Spleen (tissue), 11 donors: ENCODE measurements at regions not wholly inside any gene's neighbourhood (a gene's known extent, or its start where the extent isn't known, plus 50 kb on each side); places are given as distances from the start of the nearest gene placed in this dataset.

ENCODE experiments used
- DNase-seq: peaks from one replicate; pipeline ENCODE4 v3.0.0-alpha.2; 2020
- H3K27ac ChIP-seq, 8 donors: fragments of 200-600 bp; sonication (generic) in 7 of 8; 1 replicate in 4 of 8; 2 replicates in 4 of 8; pipeline versions ENCODE4 v1.5.0 to v1.8.0; 2016 to 2021; ENCODE audit warnings: inconsistent platforms in 4 of 8, mild to moderate bottlenecking in 4 of 8, moderate library complexity in 1 of 8
- H3K27me3 ChIP-seq, 7 donors: fragments of 200-600 bp; sonication (generic) in 6 of 7; replicated peaks in 1 of 7; 1 replicate in 4 of 7; 2 replicates in 3 of 7; pipeline versions ENCODE4 v1.5.0 to v1.8.0; 2016 to 2021; ENCODE audit warnings: inconsistent platforms in 3 of 7, mild to moderate bottlenecking in 1 of 7
- H3K36me3 ChIP-seq, 6 donors: fragments of 200-600 bp; sonication (generic) in 5 of 6; 1 replicate in 4 of 6; 2 replicates in 2 of 6; pipeline versions ENCODE4 v1.5.0 to v1.8.0; 2016 to 2021; ENCODE audit warnings: inconsistent platforms in 2 of 6
- H3K4me1 ChIP-seq, 6 donors: fragments of 200-600 bp; sonication (generic) in 5 of 6; 1 replicate in 3 of 6; 2 replicates in 3 of 6; pipeline versions ENCODE4 v1.5.0 to v1.8.0; 2016 to 2021; ENCODE audit warnings: inconsistent platforms in 3 of 6
- H3K4me3 ChIP-seq, 8 donors: fragments of 200-600 bp; sonication (generic) in 7 of 8; 1 replicate in 4 of 8; 2 replicates in 4 of 8; pipeline versions ENCODE4 v1.5.0 to v1.8.0; 2016 to 2021; ENCODE audit warnings: inconsistent platforms in 4 of 8, mild to moderate bottlenecking in 4 of 8, moderate library complexity in 2 of 8
- H3K9me3 ChIP-seq, 8 donors: fragments of 200-600 bp; sonication (generic) in 7 of 8; 1 replicate in 4 of 8; 2 replicates in 4 of 8; pipeline versions ENCODE4 v1.5.0 to v1.8.0; 2016 to 2021; ENCODE audit warnings: inconsistent platforms in 4 of 8
- POLR2A ChIP-seq, 3 donors: fragments of 450-650 bp; IDR thresholded peaks; one replicate each; pipeline ENCODE4 v1.5.1; 2017; ENCODE audit warnings: antibody characterized with exemption in 3 of 3, mild to moderate bottlenecking in 1 of 3
- POLR2AphosphoS5 ChIP-seq, 3 donors: sonication (generic); formaldehyde crosslinking; IDR thresholded peaks; one replicate each; pipeline ENCODE4 v1.5.1; 2017; ENCODE audit warnings: antibody characterized with exemption in 3 of 3
- WGBS, 5 donors: extraction: QIAGEN DNeasy Blood & Tissue Kit in 3 of 5; methylation state at CpG; one replicate each; pipeline versions ENCODE4 v1.1.5 to v1.1.7; 2013 to 2018; 5-methylcytosine and 5-hydroxymethylcytosine counted together
- intact Hi-C: fragments of 100-400 bp; cut with DNase I; formaldehyde crosslinking; loops from one replicate; pipeline ENCODE4 v1.15.0; 2023; ENCODE audit warnings: low total_unique reads
- TF ChIP-seq, protein P1 (sequence below), 11 experiments: fragments of 200-600 bp in 7 of 11; fragments of 450-650 bp in 4 of 11; sonication (generic) in 4 of 11; IDR thresholded peaks in 8 of 11; conservative IDR thresholded peaks in 3 of 11; 1 replicate in 7 of 11; 2 replicates in 4 of 11; pipeline versions ENCODE4 v1.4.0 to v1.8.0; 2016 to 2021; ENCODE audit warnings: antibody characterized with exemption in 11 of 11, inconsistent platforms in 4 of 11, mild to moderate bottlenecking in 1 of 11
- donor health status: healthy with polysubstance abuse.
- donor health status: DM: no; HTN: no; CAD: no; lungs with moderate emphysema.
- donor health status: DM: no; HTN: no; CAD: no.
- donor health status: Bipolar disorder and iron deficiency.
- donor health status: healthy.
- donor health status: DM: no; HTN: no; CAD: no.
- donor health status: DM: yes; HTN: yes; CAD: no.

DNA sequence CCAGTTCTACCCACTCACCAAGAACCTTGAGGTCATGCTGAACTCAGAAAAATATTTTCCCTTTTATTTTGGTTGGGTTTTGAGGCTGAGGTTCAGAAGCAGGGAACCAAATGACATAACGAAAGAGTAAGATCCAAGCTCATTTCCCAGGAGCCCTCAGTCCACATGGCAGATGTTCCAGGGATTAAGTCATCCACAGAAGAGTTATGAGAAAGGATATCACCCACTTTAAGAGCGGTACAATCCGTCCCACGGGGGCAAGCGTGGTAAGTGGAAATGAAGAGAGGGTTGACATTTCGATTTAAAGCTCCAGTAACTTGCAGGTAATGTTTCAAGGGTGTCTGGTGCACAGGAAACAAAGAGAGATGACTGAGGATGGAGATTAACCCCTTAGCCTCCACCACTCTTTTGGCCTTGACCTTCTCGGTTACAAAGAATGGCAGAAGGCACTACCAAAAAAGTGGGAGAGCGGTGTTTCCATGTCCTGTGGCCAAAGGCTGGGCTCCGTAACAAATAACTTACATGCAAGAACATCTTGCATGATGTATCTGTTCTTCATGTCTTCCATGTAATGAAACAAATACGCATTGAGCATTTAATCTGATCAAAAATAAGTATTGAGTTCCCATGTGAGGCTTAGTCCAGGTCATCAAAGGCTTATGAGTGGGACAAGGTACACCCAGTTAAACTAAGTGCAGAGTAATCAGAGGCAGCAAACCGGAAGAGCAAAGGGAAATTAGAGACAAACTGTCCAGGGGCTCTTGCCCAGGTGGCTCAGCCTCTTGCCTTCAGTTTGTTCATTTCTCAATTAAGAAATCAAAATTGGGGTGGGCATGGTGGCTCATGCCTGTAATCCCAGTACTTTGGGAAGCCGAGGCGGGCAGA lies 241.4 kb downstream of the TOMM20 start:
- TF ChIP-seq, protein P1, sequence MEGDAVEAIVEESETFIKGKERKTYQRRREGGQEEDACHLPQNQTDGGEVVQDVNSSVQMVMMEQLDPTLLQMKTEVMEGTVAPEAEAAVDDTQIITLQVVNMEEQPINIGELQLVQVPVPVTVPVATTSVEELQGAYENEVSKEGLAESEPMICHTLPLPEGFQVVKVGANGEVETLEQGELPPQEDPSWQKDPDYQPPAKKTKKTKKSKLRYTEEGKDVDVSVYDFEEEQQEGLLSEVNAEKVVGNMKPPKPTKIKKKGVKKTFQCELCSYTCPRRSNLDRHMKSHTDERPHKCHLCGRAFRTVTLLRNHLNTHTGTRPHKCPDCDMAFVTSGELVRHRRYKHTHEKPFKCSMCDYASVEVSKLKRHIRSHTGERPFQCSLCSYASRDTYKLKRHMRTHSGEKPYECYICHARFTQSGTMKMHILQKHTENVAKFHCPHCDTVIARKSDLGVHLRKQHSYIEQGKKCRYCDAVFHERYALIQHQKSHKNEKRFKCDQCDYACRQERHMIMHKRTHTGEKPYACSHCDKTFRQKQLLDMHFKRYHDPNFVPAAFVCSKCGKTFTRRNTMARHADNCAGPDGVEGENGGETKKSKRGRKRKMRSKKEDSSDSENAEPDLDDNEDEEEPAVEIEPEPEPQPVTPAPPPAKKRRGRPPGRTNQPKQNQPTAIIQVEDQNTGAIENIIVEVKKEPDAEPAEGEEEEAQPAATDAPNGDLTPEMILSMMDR (IDR thresholded peaks at IDR 0.05 in 8 of 11, conservative IDR thresholded peaks at IDR 0.05 in 3 of 11): no peak
- TF ChIP-seq POLR2A (IDR thresholded peaks at IDR 0.05) (no peak), POLR2AphosphoS5 (IDR thresholded peaks at IDR 0.05) (no peak)

DNA sequence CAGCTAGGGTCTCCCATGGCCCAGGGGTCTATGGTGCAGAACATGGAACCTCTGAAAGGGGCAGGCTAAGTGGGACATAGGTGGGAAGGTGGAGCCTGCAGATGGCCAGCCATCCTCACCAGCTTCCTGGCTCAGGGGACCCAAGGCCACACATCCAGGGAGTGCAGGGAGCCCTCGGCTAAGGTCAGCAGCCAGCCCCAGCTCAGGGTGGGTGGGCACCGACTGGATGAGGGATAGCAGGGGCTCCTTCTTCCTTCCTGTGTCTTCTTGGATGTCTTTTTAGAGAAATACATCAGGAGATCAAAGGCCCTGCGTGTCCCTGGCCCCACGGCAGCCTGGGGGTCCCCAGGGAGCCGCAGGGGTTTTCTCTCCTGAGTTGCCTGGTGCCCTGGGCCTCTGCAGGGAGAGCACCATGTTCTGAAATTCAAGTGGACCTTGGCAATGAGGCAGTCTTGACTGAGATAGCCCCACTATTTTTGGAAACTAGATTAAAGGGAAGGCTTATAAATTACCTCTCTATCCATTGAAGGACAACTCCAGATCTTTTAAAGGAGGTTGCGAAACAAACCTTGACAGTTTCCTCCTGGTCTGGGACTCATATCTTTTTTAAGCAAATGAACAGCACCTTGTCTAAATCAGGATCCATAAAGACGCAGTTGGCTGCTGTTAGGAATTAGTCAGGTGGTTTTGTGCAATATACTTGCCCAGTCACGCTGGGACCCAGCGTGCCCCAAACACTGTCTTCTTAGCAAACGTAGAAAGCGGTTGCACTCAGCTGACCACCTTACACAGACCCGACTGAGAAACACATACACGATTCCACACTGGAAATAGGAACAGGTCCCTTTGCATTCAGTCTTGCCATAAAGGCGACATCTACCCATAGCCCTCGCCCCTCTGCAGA lies 242.3 kb downstream of the TOMM20 start:
- Histone ChIP-seq H3K9me3 (peaks cover 0 to 3% (median 0%) of the 10 kb centered on the region in 8 donors), H3K27me3 (no peaks in the 10 kb centered on the region), H3K36me3 (no peaks in the 10 kb centered on the region), H3K27ac (peak overlapping the region in 7 of 8 donors; percentile 5 to 47 (median 9)), H3K4me3 (no peak overlapping the region), H3K4me1 (peaks cover 0 to 33% (median 18%) of the 10 kb centered on the region in 6 donors)
- WGBS, 5 donors: 58 to 70% (median 66%) methylated on average over 14 to 15 of the region's 15 CpGs
- DNase-seq: no peak
- intact Hi-C loops: no loop called here
- TF ChIP-seq POLR2A (IDR thresholded peaks at IDR 0.05) (no peak), POLR2AphosphoS5 (IDR thresholded peaks at IDR 0.05) (no peak)
- TF ChIP-seq, protein P1 (IDR thresholded peaks at IDR 0.05 in 8 of 11, conservative IDR thresholded peaks at IDR 0.05 in 3 of 11): no peak

More for the DNA sequence above, 241.4 kb downstream of the TOMM20 start:
- intact Hi-C loops: no loop called here
- WGBS, 5 donors: 68 to 80% (median 72%) methylated on average over 13 of the region's 13 CpGs
- Histone ChIP-seq H3K4me3 (no peak overlapping the region), H3K9me3 (peaks cover 0 to 3% (median 0%) of the 10 kb centered on the region in 8 donors), H3K4me1 (peaks cover 0 to 26% (median 12%) of the 10 kb centered on the region in 6 donors), H3K27me3 (no peaks in the 10 kb centered on the region), H3K27ac (peak overlapping the region in 4 of 8 donors; percentile 5 to 47 (median 14)), H3K36me3 (no peaks in the 10 kb centered on the region)
- no peak for DNase-seq

DNA sequence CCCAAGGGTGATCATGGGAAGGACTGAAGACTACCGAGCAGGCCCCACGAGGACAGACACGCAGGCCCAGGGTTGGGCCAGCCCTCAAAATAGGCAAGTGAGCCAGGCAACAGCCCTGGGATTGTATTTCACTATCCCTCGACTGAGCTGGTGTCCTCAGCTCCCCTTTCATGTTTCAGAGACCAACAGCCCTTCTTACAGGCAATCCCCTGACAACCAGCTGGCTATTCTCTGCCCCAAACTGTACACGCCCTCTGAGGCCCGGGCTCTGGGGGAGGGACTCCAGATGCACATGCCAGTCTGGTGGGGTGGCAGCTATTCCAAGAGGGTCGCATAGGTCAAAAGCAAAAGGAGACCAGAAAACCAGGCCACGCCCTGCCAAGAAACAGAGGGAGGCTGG lies 243.0 kb downstream of the TOMM20 start:
- Histone ChIP-seq H3K36me3 (no peaks in the 10 kb centered on the region), H3K27me3 (no peaks in the 10 kb centered on the region), H3K27ac (peak overlapping the region in 5 of 8 donors; percentile 5 to 47 (median 9)), H3K4me3 (no peak overlapping the region), H3K9me3 (peaks cover 0 to 3% (median 0%) of the 10 kb centered on the region in 8 donors), H3K4me1 (peaks cover 0 to 38% (median 25%) of the 10 kb centered on the region in 6 donors)
- TF ChIP-seq POLR2A (IDR thresholded peaks at IDR 0.05) (no peak), POLR2AphosphoS5 (IDR thresholded peaks at IDR 0.05) (peak in 1 of 3 donors; percentile 37)
- TF ChIP-seq, protein P1 (IDR thresholded peaks at IDR 0.05 in 8 of 11, conservative IDR thresholded peaks at IDR 0.05 in 3 of 11): no peak
- intact Hi-C loops: no loop called here
- 72 to 88% (median 80%) methylated on average over 4 to 8 of the region's 8 CpGs for WGBS, 5 donors
- DNase-seq: no peak
